Embryonic facial prominence (tissue), 1 donor: ENCODE measurements at regions not wholly inside any gene's neighbourhood (a gene's known extent, or its start where the extent isn't known, plus 50 kb on each side); places are given as distances from the start of the nearest gene placed in this dataset.

Source experiments
- DNase-seq: peaks from one replicate; pipeline ENCODE4 v3.0.0-alpha.2; 2016; ENCODE audit errors: extremely low spot score

DNA sequence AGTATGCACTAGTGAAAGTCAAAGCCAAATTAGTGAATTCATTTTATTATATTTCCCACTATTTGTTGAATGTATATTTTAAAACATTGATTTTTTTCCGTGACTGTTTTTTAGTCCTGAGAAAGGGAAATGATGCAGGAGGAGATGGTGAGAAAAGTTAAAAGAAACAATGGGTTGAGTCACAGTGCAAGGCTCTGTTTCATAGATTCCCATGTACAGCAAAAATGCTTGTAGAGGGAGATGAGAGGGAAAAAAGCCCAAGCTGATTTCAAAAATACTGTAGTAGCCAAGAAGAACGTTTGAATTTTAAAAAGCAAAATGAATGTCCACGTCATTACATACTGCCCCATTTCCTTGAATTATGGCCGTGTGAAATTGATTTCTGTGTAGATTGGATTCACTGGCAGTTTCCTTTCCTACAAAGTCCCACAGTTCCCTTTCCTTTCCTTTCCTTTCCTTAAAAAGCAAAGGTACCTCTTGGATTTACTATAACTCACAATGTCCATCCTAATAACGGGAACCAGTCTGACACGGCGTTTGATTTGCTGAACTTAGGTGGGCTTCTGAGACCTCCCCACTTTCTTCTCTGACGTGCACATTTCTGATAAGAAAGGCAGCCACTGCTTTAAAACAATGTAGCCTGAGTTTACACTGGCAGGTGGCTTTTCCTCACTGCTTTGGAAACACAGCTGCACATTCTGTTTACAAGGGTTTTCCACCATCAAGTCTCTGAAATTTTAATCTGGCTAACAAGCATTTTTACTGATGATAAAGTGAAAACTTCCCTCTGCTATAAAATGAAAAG, 63.7 kb downstream of the SPCS3 start:
- no peak for DNase-seq

DNA sequence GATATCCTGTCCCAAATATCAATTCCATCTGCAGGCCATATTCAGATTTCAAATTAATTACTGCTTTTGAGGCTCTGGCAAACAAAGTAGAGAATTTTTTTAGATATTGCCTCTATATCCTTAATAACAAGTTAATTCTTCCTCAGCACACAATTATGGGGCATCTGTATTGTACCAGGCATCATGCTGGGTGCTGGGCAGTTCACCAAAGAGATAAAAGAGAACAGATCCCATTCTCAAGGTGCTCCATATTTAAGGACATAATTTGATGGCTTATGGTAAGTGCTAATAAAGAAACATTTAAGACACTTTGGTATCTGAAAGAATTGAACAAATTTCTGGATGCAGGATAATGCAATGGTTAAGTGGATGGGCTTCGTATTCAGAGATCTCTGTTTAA, 65.8 kb downstream of the SPCS3 start:
- DNase-seq: no peak

DNA sequence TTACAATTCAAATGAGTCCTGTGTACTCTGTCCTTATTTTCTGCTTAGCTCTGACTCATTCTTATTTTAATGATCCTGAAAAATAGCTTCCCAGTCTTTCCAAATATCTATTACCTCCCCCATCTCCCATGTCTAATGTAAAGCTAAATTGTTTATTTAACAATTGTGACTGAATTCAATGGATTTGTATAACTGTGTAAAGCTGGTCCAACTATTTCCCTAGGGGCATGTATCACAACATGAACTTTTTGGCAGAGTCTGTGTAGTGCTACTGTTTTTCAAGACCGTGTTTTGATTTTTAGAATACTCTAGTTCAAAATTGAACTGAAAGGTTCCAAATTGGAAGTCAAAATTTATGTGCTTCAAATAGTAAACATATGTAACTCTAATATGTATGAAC, 67.8 kb downstream of the SPCS3 start:
- DNase-seq: no peak

DNA sequence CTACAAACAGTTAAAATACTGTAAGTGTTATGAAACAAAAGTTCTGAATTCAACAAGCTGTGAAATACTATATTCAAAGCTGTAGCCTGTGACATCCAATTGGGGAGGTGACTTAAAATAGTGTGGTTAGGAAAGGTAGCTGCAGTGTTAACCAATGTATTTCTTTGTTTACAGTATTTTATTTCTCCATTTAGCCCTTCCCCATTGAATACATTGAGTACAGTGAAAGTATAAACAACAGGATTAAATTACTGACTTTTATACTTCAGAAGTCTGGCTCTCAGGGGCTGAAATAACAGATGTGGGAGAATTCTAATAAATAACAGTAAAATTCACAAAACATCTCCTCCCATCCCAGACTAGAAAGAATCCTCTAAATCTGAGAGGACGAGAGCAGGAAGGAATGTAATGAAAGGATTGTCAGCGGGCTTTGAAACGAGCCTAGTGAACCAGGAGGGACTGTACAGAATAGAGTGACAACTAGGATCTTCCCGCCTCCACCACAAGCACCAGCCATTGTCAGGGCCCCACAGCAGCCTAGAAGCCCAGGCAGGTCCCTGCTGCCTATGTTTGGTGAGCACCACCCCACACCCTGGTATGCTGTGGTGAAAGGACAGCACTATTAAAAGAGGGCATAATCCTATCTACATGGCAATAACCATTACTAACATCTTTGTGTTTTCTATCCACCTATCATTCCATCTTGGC, 73.7 kb downstream of the SPCS3 start:
- DNase-seq: no peak

DNA sequence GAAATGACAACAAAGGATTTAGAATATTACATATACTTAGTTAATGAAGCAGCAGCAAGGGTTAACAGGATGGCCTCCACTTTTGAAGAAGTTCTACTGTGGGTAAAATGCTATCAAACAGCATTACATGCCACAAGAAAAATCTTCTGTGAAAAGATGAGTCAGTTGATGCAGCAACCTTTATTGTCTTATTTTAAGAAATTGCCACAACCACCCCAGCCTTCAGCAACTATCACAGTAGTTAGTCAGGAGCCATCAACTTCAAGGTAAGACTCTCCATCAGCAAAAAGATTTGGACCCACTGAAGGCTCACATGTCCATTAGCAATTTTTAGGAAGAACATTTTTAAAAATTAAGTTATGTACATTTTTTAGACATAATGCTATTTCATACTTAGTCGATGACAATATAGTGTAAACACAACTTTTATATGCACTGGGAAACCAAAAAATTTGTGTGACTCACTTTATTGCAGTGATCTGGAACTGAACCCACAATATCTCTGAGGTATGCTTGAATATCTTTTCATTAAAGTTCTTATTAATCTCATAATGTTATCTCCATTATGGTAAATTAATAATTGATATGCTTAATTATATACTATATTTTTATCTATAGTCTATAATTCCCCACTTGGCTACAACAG, 81.2 kb downstream of the SPCS3 start:
- DNase-seq: no peak

DNA sequence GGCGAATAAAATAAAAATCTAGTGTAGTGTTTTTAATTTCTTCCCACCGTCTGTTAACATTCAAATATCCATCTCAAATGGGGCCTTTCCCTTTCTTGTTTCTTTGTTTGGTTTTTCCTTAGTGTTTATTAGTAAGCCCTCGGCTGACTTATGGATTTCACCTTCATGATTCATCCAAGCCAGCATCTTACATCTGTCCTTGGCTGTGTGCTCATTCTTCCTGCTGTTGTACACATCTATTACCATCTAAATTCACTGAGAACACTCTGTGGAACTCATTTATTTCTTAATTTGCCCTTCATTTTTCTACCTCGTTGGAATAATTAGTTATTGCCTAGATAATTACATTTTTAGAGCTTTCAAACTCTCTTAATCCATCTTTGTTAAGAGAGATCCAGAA, 84.9 kb downstream of the SPCS3 start:
- DNase-seq: no peak

DNA sequence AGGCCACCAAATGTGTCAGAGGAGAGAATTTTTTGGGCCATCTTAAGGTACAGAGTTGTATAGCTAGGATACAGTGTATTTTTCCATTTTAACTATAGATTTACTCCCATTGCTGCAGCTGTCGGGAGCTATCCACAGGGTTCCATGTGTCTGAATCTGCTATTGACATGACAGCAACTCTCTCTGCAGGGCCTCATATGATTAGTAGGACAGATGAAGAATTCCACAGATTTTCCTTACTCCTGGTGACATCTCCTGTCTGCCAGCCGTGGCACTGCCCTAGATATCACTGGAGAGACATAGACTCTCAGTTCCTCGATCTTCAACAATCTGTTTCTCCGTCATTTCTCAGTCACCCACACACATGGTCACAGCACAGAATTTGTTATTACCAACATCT, 86.5 kb downstream of the SPCS3 start:
- no peak for DNase-seq

DNA sequence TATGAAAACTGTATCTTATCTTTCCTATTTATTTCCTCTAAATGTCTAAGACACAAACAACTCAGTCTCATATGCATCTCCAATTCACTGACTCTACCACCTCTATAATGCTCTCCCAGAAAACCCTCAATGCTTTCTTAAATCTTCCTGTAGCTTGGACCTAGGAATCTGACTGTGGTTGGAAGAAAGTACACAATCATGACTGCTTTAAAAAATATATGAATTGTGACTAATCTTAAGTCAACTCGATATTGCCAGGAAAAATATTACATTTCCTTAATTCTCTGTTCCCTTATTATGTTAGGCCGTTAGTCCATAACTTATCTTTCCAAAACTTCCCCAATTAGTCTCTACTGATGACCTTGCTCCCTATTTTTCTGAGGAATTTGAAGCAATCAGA, 87.0 kb downstream of the SPCS3 start:
- DNase-seq: no peak

DNA sequence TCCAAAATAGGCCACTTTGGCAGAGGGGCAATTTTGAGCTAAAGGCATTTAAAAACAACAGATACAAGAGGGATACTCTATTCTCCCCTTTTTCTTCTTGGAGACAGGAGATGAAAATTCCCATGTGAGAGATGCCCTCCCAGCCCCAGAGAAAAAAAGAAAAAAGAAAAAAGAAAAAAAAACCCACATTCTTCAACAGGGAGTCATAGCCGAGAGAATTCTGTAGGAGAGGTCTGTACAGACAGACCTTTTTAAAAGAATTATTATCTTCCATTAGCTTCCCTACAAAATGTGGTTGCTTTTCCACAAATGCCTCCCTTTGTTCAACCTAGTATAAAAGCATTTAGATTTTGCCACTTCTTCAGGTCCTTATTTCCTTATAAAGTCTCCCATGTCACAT, 89.9 kb downstream of the SPCS3 start:
- no peak for DNase-seq

DNA sequence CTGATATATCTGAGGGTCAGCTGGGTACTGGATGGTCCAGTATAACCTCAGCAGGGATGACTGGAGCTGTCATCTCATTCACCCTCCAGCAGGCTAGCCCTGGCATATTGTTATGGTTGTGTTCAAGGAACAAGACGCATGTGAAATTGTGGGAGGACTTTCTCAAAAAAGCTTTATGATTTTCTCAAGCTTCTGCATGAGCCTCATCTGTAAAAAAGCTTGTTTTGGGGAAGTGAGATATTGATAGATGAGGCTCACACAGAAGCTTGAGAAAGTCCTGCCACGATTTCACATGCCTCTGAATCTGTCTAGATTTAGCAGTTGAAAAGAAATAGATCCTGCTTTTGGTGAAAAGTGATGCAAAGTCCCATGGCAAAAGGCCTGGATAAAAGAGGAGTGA, 93.4 kb downstream of the SPCS3 start:
- DNase-seq: no peak

DNA sequence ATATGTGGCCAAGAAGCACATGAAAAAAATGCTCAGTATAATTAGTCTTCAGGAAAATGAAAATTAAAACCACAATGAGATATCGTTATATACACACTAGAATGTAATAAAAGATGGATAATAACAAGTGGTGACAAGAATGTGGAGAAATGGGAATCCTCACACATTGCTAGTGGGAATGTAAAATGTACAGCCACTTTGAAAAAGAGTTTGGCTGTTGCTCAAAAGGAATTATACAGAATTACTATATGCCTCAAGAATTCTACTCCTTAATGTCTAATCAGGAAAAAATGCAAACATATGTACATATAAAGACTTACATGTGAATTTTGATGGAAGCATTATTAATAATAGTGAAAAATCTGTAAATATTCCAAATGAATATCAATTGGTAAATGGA, 102.2 kb downstream of the SPCS3 start:
- no peak for DNase-seq

DNA sequence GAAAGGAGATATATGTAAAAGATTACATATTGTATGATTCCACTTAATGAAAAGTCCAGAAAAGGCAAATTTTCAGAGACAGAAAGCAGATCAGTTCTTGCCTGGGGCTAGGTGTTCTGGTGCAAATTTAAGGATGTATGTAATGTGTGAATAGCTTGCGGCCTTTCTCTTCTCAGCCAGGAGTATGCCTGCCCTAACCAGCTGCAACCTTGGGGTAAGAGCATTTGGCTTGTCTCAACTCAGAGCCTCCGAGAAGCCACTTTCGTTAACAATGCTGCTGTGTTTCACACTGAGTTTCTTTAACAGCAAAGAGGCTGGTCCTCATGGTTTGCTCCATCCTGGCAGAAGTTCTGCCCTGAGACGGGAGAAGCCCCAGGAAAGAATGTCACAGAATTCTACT, 102.7 kb downstream of the SPCS3 start:
- DNase-seq: no peak

DNA sequence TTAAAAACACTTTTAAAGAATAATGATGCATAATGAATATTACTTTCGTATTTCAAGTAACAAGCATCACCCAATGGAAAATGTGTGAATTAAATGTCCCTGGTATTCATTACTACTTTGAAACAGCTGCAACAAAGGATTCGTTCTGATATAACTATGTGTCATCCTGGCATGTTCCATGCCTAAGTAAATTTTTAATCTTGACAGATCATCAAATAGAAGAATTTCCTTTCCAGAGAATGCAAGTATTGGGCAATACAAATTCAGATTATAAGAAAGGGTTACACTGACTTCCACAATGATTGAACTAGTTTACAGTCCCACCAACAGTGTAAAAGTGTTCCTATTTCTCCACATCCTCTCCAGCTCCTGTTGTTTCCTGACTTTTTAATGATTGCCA, 105.3 kb downstream of the SPCS3 start:
- no peak for DNase-seq

DNA sequence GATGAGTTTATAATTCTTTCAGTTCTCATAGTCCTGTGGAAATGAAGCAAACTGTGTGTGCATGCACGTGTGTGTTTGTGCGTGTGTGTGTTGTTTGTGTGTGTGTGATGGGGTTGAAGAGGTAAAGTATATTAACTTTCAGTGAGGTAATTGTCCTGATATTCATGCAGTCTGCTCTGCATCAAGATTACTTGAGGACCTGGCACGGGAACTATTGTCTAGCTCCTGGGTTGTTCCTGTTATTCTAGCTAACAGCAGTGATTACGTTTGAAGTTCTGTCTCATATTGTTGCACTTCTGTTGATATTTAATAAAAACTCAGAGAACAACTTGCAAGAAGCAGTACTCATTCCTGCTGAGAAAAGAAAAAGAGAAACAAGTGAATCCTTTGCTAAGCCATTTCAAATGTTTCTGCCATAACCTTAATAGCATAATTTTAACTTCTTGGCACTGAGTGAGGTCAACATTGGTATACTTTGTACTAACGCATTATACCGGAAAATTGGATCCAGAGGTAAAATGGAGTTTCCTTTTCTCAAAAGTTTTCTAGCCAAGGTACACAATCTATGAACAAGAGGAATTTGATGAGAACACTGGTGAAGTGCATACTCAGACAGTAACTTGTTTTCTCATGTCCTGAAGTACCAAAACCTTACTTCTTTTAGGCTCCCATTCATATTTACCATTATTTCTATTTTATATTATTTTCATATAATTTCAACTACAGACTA, 113.2 kb downstream of the SPCS3 start:
- peak; percentile 33 for DNase-seq

DNA sequence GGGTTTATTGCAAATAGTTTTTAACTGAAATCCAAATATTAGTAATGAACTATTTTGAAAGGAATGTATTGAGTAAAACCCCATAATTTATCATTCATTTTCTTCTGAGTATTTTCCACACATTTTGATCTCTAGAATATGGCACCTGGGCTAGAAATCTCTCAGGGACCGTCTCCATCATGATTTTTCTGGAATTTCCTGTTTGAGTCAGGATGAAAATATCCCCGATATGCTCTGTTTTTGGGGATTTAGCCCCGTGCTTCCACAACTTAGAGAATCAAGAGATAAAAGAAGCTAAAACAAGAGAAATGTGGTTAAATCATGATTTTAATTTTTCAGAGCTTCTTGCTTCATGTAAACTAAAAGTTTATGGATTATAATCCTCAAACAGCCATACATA, 114.2 kb downstream of the SPCS3 start:
- DNase-seq: no peak

DNA sequence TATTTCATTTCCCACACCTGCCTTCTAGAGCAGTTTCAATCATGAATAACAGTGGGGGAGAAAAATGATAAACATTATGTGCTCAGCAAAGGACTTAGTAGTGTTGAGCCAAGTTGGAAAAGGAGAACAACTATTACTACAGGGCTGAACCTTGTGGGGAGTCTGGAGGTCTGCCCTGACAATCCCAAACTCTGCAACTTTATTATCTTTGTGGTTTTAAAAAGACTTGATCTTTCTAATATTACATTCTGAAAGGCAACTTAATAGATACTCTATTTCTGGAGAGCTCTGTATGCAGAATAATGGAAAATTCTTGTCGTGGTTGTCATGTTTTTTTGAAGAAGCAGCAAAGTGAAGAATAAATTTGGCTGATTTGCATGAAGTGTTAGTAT, 116.1 kb downstream of the SPCS3 start:
- no peak for DNase-seq

DNA sequence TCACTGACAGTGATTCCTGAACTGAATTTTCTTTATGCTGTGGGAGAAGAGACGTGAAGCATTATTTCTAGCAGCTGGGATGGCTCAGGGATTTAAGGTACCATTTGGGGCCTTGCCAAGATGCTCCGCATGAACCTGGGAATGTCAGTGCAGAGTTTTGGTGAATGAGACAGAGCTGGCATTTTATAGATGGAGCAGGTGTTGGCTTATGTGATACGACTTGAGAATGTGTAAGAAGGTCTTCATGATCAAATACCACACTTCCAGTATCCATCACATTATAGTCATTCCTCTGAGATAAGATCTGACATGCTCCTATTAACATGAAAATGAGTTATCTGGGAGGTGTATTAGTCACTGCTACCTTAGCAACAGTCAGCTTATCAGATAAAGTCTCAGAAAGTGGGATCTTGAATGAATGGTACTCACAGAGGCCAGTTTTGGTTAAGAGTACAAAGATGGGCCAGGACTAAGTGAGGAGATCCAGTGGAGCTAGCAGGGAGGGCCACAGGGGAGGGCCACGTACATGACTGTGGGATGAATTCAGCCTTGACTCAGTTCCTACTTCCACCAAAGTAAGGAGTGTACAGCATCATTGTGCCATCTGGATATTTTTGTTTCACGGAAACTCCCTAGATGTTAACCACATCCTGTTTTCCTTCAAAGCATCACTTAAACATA, 116.7 kb downstream of the SPCS3 start:
- no peak for DNase-seq

DNA sequence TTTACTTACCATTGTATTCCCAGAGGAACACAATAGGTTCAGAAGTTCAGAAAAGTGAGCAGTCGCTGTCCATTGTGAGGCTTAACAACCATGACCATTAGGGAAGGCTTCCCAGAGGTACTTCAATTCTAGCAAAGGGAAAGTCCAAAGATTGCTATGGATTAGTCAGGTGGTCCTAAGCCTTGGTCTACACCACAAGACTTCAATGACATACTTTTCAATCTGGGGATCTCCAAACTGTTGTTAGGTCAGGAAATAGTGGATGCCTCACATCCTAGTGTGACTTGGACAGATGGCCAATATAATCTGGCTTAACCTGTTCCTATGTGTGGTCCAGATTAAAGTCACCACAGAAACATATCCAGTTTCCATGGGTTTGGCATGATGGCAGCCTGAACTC, 118.0 kb downstream of the SPCS3 start:
- DNase-seq: no peak

DNA sequence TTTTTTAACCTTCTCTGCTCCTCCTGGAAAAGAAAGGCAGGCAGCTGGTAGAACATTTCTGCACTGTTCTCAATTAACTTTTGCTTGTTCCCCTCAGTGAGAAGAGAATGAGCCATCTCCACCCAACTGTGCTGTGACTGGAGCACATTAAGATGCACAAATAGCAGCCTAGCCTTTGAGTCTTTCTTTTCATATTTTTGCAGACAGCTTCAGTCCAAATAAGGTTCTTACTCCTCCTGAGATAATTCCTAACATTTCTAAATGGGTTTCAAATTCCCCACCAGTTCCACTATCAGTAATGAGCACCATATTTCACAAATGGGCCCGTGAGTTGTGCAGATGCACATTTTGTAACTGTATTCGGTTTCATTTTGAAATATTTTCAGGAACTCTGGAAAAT, 118.6 kb downstream of the SPCS3 start:
- no peak for DNase-seq

DNA sequence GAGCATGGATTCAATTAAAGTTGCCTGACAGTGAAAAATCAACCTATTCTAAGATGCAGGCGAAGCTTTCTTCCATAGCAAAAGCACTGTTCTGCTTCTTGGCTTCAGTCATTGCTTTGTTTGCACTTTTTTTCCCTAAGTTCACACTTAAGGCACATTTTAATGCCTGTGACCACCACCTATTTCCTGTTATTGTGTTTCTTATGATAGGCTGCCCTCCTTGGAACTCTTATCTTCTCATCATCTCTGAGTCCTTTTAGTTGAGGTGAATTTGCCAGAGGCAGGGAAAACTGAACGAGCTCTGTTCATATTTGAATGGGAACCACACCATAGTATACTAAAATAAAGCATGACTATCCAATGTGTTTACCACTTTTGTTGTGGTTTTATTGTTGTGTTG, 119.8 kb downstream of the SPCS3 start:
- DNase-seq: no peak

DNA sequence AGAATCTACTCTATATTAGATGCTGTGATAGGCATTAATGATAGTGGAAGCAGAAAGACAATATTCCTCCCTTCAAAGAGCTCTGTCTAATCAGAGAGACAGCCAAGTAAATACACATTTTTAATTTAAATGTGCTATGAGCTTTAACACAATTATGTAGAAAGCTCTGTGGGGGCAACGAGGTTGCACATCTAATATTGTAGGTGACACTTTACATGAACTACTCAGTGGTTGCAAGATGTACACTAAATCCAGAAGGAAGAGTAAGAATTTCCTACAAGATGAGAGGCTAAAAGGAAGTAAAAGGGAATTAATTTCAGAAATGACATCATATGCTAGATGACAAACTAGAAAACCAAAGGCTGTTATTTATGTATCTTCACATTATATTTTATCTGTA, 120.9 kb downstream of the SPCS3 start:
- DNase-seq: no peak

DNA sequence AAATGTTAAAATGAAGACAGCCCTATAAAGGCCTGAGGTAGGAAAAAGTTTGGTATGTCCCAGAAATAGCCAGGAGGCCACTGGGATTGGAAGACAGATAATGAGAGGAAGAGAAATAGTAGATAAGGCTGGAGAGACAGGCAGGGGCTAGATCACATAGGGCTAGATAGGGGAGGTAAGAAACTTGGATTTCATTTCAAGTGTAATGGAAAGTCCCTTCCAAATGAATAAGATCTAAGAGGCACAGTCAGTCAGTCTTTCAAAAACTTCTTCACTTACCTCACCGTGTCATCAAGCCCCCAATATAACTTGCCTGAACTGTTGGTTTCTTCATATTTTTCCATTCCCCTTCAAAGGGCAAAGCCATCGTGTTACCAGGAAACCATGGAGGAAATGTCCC, 121.8 kb downstream of the SPCS3 start:
- DNase-seq: no peak
